ENCODE measurements at regions not wholly inside any gene's neighbourhood (a gene's known extent, or its start where the extent isn't known, plus 50 kb on each side); places are given as distances from the start of the nearest gene placed in this dataset.

GRCh38 chr18:49658823-49659404, 97.1 kb downstream of the LIPG start:
- Histone ChIP-seq H3K9me3 (no peaks in the 10 kb centered on the region), H3K4me3 (no peak overlapping the region), H3K27ac (no peak overlapping the region), H3K27me3 (no peaks in the 10 kb centered on the region), H3K36me3 (no peaks in the 10 kb centered on the region), H3K4me1 (peaks cover 0 to 2% (median 0%) of the 10 kb centered on the region in 4 donors)
- WGBS, 2 donors = 30 to 55% methylated on average over 6 of the region's 6 CpGs
- no peak for TF ChIP-seq CTCF (IDR thresholded peaks at IDR 0.05)
- no peak for TF ChIP-seq POLR2AphosphoS5 (IDR thresholded peaks at IDR 0.05)
- no peak for TF ChIP-seq POLR2A (IDR thresholded peaks at IDR 0.05)
- no peak for TF ChIP-seq EP300 (IDR thresholded peaks at IDR 0.05)
- DNase-seq = no peak
- intact Hi-C loops (cut with DNase I) = no loop called here

- no peak overlapping the region for H3K27ac ChIP-seq
- TF ChIP-seq POLR2A (IDR thresholded peaks at IDR 0.05) (no peak), POLR2AphosphoS5 (IDR thresholded peaks at IDR 0.05) (no peak), CTCF (IDR thresholded peaks at IDR 0.05) (no peak), EP300 (IDR thresholded peaks at IDR 0.05) (no peak)
- intact Hi-C loops (cut with DNase I) = no loop called here
- H3K4me1 ChIP-seq = peaks cover 0 to 7% (median 0%) of the 10 kb centered on the region in 4 donors
- WGBS, 2 donors = 40 to 81% methylated on average over 10 of the region's 10 CpGs
- no peaks in the 10 kb centered on the region for H3K36me3 ChIP-seq
- DNase-seq = no peak
- H3K9me3 ChIP-seq = no peaks in the 10 kb centered on the region
- H3K27me3 ChIP-seq = no peaks in the 10 kb centered on the region
- H3K4me3 ChIP-seq = no peak overlapping the region
Observed at GRCh38 chr18:49656073-49656692, 94.3 kb downstream of the LIPG start.

- TF ChIP-seq POLR2A (IDR thresholded peaks at IDR 0.05) = no peak
- TF ChIP-seq EP300 (IDR thresholded peaks at IDR 0.05) = no peak
- no peak for TF ChIP-seq POLR2AphosphoS5 (IDR thresholded peaks at IDR 0.05)
- no peak for TF ChIP-seq CTCF (IDR thresholded peaks at IDR 0.05)
- Histone ChIP-seq H3K9me3 (no peaks in the 10 kb centered on the region), H3K36me3 (no peaks in the 10 kb centered on the region), H3K27ac (no peak overlapping the region), H3K4me3 (no peak overlapping the region), H3K27me3 (no peaks in the 10 kb centered on the region), H3K4me1 (peaks cover 0 to 7% (median 0%) of the 10 kb centered on the region in 4 donors)
- intact Hi-C loops (cut with DNase I) = no loop called here
- 61 to 86% methylated on average over 13 of the region's 13 CpGs for WGBS, 2 donors
- no peak for DNase-seq
Observed at GRCh38 chr18:49655266-49656072, 93.6 kb downstream of the LIPG start.

- WGBS, 2 donors = 91 to 96% methylated on average over 2 of the region's 2 CpGs
- DNase-seq = no peak
- TF ChIP-seq CTCF (IDR thresholded peaks at IDR 0.05) (no peak), POLR2A (IDR thresholded peaks at IDR 0.05) (no peak), EP300 (IDR thresholded peaks at IDR 0.05) (no peak), POLR2AphosphoS5 (IDR thresholded peaks at IDR 0.05) (no peak)
- H3K4me1 ChIP-seq = peaks cover 0 to 7% (median 0%) of the 10 kb centered on the region in 4 donors
- H3K4me3 ChIP-seq = no peak overlapping the region
- H3K27me3 ChIP-seq = no peaks in the 10 kb centered on the region
- no peak overlapping the region for H3K27ac ChIP-seq
- intact Hi-C loops (cut with DNase I) = no loop called here
- H3K36me3 ChIP-seq = no peaks in the 10 kb centered on the region
- H3K9me3 ChIP-seq = no peaks in the 10 kb centered on the region
Observed at GRCh38 chr18:49654347-49654746, 92.5 kb downstream of the LIPG start.

Data from sigmoid colon (tissue), 6 donors.